Smooth muscle cell (in vitro differentiated cells): ENCODE measurements at regions not wholly inside any gene's neighbourhood (a gene's known extent, or its start where the extent isn't known, plus 50 kb on each side); places are given as distances from the start of the nearest gene placed in this dataset.

Source experiments
- DNase-seq: peaks from one replicate; lab custom pipeline; 2025; ENCODE audit not compliant: unreplicated experiment; lab: John Stamatoyannopoulos, UW
- H2AFZ ChIP-seq: fragments of 200-600 bp; sonication (generic); 2 replicates; pipeline ENCODE4 v1.6.0; 2016; ENCODE audit warnings: antibody characterized with exemption, low read depth, mild to moderate bottlenecking
- H3F3A ChIP-seq: fragments of 200-600 bp; sonication (generic); 2 replicates; pipeline ENCODE4 v1.6.0; 2017; ENCODE audit warnings: antibody characterized with exemption, low read depth
- H3K27ac ChIP-seq: fragments of 200-600 bp; sonication (generic); 2 replicates; pipeline ENCODE4 v1.5.1; 2016; ENCODE audit warnings: low read depth, mild to moderate bottlenecking
- H3K27me3 ChIP-seq: fragments of 200-600 bp; sonication (generic); 2 replicates; pipeline ENCODE4 v1.6.1; 2016; ENCODE audit warnings: low read depth, mild to moderate bottlenecking
- H3K36me3 ChIP-seq: fragments of 200-600 bp; sonication (generic); 2 replicates; pipeline ENCODE4 v1.5.1; 2016; ENCODE audit warnings: low read depth
- H3K4me1 ChIP-seq: fragments of 200-600 bp; sonication (generic); 2 replicates; pipeline ENCODE4 v1.5.1; 2016; ENCODE audit warnings: low read depth
- H3K4me2 ChIP-seq: fragments of 200-600 bp; sonication (generic); 2 replicates; pipeline ENCODE4 v1.6.0; 2016; ENCODE audit warnings: mild to moderate bottlenecking
- H3K4me3 ChIP-seq: fragments of 200-600 bp; sonication (generic); 2 replicates; pipeline ENCODE4 v1.5.1; 2016; ENCODE audit warnings: mild to moderate bottlenecking
- H3K79me2 ChIP-seq: fragments of 200-600 bp; sonication (generic); 2 replicates; pipeline ENCODE4 v1.6.0; 2016; ENCODE audit warnings: low read depth, mild to moderate bottlenecking
- H3K9ac ChIP-seq: fragments of 200-600 bp; sonication (generic); 2 replicates; pipeline ENCODE4 v1.6.0; 2016; ENCODE audit warnings: low read depth
- H3K9me3 ChIP-seq: fragments of 200-600 bp; sonication (generic); replicated peaks from 2 replicates; pipeline ENCODE4 v1.5.1; 2016; ENCODE audit warnings: low read depth
- H4K20me1 ChIP-seq: fragments of 200-600 bp; sonication (generic); 2 replicates; pipeline ENCODE4 v1.6.0; 2016; ENCODE audit warnings: low read depth
- WGBS: methylation state at CpG from one replicate; pipeline ENCODE4 v1.1.7; 2016; ENCODE audit warnings: low lambda C conversion rate; 5-methylcytosine and 5-hydroxymethylcytosine counted together
- TF ChIP-seq, protein P1 (sequence below): fragments of 200-600 bp; sonication (generic); IDR thresholded peaks from 2 replicates; pipeline ENCODE4 v1.5.1; 2017; ENCODE audit warnings: borderline replicate concordance, mild to moderate bottlenecking, antibody characterized with exemption; ENCODE audit not compliant: insufficient read depth, poor library complexity, severe bottlenecking

DNA sequence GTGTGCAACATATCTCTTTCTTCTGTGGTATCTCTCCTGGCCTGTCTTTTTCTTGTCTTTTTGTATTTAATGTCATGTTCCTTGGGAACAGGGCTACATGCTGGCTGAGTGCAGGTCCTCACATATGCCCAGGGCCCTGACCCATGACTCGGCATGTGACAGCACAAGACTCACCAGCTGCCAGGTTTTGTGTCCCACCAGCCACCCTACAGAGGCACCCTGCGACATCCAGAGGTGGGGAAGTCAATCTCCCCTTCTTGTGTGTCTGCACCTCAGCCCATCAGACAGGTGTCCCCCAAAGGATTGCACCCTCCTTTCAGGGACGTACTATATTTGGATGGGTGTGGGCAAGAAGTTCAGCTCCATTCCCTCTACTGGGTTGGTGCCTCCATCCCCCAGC is 576.3 kb downstream of the RNF144B start:
- Histone ChIP-seq H2AFZ (no peak overlapping the region), H3K9me3 (no peaks in the 10 kb centered on the region), H3K79me2 (no peaks in the 10 kb centered on the region), H3F3A (no peaks in the 10 kb centered on the region), H3K4me2 (no peak overlapping the region), H3K4me3 (no peak overlapping the region), H3K27me3 (no peaks in the 10 kb centered on the region), H3K9ac (no peak overlapping the region), H3K4me1 (no peaks in the 10 kb centered on the region), H3K27ac (no peak overlapping the region), H3K36me3 (no peaks in the 10 kb centered on the region), H4K20me1 (no peaks in the 10 kb centered on the region)
- DNase-seq: no peak
- whole genome bisulfite sequencing: 90% methylated on average over 3 of the region's 3 CpGs
- TF ChIP-seq, protein P1, sequence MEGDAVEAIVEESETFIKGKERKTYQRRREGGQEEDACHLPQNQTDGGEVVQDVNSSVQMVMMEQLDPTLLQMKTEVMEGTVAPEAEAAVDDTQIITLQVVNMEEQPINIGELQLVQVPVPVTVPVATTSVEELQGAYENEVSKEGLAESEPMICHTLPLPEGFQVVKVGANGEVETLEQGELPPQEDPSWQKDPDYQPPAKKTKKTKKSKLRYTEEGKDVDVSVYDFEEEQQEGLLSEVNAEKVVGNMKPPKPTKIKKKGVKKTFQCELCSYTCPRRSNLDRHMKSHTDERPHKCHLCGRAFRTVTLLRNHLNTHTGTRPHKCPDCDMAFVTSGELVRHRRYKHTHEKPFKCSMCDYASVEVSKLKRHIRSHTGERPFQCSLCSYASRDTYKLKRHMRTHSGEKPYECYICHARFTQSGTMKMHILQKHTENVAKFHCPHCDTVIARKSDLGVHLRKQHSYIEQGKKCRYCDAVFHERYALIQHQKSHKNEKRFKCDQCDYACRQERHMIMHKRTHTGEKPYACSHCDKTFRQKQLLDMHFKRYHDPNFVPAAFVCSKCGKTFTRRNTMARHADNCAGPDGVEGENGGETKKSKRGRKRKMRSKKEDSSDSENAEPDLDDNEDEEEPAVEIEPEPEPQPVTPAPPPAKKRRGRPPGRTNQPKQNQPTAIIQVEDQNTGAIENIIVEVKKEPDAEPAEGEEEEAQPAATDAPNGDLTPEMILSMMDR: no peak

DNA sequence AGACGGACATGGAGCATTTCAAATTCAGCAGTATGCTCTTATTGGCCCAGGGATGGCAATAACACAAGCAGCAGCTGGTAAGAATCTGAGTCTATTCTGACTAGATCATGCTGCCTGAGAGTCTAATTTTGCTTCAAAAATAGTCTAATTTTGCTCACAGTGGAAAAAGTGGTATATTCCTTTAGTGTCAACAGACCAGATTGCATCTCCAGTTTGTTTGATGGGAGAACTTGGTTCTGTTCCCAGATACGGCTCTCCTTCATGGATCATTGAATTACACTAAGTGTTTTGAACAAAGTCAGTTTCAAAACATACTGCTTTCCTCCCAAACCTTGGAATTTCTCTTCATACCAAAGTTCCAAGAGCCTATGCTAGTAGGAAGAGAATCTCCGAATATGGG is 586.1 kb downstream of the RNF144B start:
- Histone ChIP-seq H2AFZ (no peak overlapping the region), H3K27ac (no peak overlapping the region), H3K4me2 (no peak overlapping the region), H3K4me3 (no peak overlapping the region), H3K36me3 (no peaks in the 10 kb centered on the region), H3K4me1 (no peaks in the 10 kb centered on the region), H3K27me3 (peaks cover 4% of the 10 kb centered on the region), H4K20me1 (no peaks in the 10 kb centered on the region), H3F3A (no peaks in the 10 kb centered on the region), H3K79me2 (no peaks in the 10 kb centered on the region), H3K9ac (no peak overlapping the region), H3K9me3 (no peaks in the 10 kb centered on the region)
- TF ChIP-seq, protein P1: no peak
- WGBS: 82% methylated on average over 3 of the region's 3 CpGs
- DNase-seq: no peak

DNA sequence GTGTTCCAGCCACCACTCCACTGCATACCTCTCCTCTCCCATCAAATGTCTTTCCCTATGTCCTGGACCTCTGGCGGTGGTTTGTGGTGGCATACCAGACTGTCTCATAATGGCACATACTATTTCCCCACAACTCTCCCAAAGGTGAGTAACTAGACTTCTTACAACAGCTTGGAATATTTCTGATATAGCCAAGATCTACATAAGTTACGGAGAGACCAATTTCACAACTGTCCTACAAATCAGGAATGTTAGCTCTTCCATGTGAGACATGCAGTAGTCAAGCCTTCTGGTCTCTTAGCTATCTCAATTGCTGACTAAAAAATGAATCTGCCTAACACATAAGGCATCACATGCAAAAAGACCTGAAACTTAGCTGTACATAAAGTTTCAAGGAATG is 588.9 kb downstream of the RNF144B start:
- no peaks in the 10 kb centered on the region for H3F3A ChIP-seq
- no peak overlapping the region for H3K9ac ChIP-seq
- no peak overlapping the region for H2AFZ ChIP-seq
- no peaks in the 10 kb centered on the region for H3K79me2 ChIP-seq
- peaks cover 4% of the 10 kb centered on the region for H3K27me3 ChIP-seq
- H4K20me1 ChIP-seq: no peaks in the 10 kb centered on the region
- no peaks in the 10 kb centered on the region for H3K36me3 ChIP-seq
- no peak overlapping the region for H3K4me3 ChIP-seq
- no peaks in the 10 kb centered on the region for H3K4me1 ChIP-seq
- H3K27ac ChIP-seq: no peak overlapping the region
- H3K4me2 ChIP-seq: no peak overlapping the region
- WGBS: 93% methylated on average over 2 of the region's 2 CpGs
- DNase-seq: no peak
- no peaks in the 10 kb centered on the region for H3K9me3 ChIP-seq
- TF ChIP-seq, protein P1: no peak

DNA sequence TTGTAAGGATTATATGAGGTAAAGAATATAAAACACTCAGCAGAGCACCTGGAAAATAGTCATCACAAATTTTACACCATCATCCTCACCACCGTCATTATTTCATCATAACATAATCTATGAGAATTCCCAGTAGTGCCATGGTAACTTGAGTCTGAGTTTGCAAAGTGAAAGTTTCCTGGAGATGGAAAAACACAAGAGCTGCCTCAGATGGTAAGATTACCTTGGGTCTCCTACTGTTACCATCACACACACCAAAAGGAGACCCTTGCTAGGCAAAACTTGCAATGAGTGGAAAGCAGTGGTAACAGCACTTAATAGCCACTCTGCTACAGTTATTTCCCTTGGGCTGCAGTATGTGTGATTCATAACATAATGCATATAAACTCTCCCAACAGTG is 589.8 kb downstream of the RNF144B start:
- no peak overlapping the region for H2AFZ ChIP-seq
- no peaks in the 10 kb centered on the region for H3K79me2 ChIP-seq
- no peak for DNase-seq
- H3K9ac ChIP-seq: no peak overlapping the region
- WGBS: 88% methylated on average over 1 of the region's 1 CpG
- TF ChIP-seq, protein P1: no peak
- no peaks in the 10 kb centered on the region for H3K4me1 ChIP-seq
- no peak overlapping the region for H3K4me2 ChIP-seq
- H3F3A ChIP-seq: no peaks in the 10 kb centered on the region
- no peaks in the 10 kb centered on the region for H4K20me1 ChIP-seq
- H3K36me3 ChIP-seq: no peaks in the 10 kb centered on the region
- H3K9me3 ChIP-seq: no peaks in the 10 kb centered on the region
- H3K27me3 ChIP-seq: peaks cover 5% of the 10 kb centered on the region
- H3K27ac ChIP-seq: no peak overlapping the region
- H3K4me3 ChIP-seq: no peak overlapping the region
